OCI-LY3 (cell line): ENCODE measurements at regions not wholly inside any gene's neighbourhood (a gene's known extent, or its start where the extent isn't known, plus 50 kb on each side); places are given as distances from the start of the nearest gene placed in this dataset.

Experiments used
- EZH2phosphoT487 ChIP-seq: fragments of 200-600 bp; shearing (Covaris generic); IDR thresholded peaks from 2 replicates; pipeline ENCODE4 v1.6.1; 2018; ENCODE audit warnings: antibody characterized with exemption, mixed run types, low read depth
- TF ChIP-seq, protein P1 (sequence below): fragments of 200-600, 300-600 bp; sonication (generic); IDR thresholded peaks from 2 replicates; pipeline ENCODE4 v1.5.1; 2014; ENCODE audit warnings: antibody characterized with exemption, low read length, low read depth

GRCh38 chr3:71863563-71864190 is 78.7 kb upstream of the PROK2 start:
- TF ChIP-seq, protein P1, sequence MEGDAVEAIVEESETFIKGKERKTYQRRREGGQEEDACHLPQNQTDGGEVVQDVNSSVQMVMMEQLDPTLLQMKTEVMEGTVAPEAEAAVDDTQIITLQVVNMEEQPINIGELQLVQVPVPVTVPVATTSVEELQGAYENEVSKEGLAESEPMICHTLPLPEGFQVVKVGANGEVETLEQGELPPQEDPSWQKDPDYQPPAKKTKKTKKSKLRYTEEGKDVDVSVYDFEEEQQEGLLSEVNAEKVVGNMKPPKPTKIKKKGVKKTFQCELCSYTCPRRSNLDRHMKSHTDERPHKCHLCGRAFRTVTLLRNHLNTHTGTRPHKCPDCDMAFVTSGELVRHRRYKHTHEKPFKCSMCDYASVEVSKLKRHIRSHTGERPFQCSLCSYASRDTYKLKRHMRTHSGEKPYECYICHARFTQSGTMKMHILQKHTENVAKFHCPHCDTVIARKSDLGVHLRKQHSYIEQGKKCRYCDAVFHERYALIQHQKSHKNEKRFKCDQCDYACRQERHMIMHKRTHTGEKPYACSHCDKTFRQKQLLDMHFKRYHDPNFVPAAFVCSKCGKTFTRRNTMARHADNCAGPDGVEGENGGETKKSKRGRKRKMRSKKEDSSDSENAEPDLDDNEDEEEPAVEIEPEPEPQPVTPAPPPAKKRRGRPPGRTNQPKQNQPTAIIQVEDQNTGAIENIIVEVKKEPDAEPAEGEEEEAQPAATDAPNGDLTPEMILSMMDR, result no peak
- TF ChIP-seq EZH2phosphoT487, result no peak
